ENCODE measurements at regions not wholly inside any gene's neighbourhood (a gene's known extent, or its start where the extent isn't known, plus 50 kb on each side); places are given as distances from the start of the nearest gene placed in this dataset.

DNA sequence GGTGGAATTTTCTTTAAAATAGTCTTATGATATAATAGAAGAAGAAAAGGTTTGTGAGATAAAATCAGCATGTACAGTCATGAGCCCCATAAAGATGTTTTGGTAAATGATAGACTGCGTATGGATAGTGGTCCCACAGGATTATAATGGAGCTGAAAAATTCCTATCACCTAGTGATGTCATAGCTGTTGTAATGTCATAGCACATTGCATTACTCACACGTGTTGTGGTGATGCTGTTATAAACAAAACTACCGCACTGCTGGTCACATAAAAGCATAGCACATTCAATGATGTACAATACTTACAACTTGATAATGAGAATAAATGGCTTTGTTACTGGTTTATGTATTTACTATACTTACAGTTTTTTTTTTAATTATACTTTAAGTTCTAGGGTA is 715.2 kb upstream of the HTR2C start:
- TF ChIP-seq CTCF (IDR thresholded peaks at IDR 0.05; ENCODE audit: poor library complexity, severe bottlenecking) (no peak), POLR2AphosphoS5 (IDR thresholded peaks at IDR 0.05) (no peak), EZH2 (IDR thresholded peaks at IDR 0.05; ENCODE audit: borderline replicate concordance, insufficient read depth, low read length, poor library complexity, severe bottlenecking) (no peak), MXI1 (conservative IDR thresholded peaks at IDR 0.05; ENCODE audit: poor library complexity, severe bottlenecking) (no peak), SMC3 (conservative IDR thresholded peaks at IDR 0.05; ENCODE audit: poor library complexity) (no peak), TAF1 (IDR thresholded peaks at IDR 0.05; ENCODE audit: low read depth) (no peak), RAD21 (conservative IDR thresholded peaks at IDR 0.05) (no peak)
- TF ChIP-seq, protein P1, sequence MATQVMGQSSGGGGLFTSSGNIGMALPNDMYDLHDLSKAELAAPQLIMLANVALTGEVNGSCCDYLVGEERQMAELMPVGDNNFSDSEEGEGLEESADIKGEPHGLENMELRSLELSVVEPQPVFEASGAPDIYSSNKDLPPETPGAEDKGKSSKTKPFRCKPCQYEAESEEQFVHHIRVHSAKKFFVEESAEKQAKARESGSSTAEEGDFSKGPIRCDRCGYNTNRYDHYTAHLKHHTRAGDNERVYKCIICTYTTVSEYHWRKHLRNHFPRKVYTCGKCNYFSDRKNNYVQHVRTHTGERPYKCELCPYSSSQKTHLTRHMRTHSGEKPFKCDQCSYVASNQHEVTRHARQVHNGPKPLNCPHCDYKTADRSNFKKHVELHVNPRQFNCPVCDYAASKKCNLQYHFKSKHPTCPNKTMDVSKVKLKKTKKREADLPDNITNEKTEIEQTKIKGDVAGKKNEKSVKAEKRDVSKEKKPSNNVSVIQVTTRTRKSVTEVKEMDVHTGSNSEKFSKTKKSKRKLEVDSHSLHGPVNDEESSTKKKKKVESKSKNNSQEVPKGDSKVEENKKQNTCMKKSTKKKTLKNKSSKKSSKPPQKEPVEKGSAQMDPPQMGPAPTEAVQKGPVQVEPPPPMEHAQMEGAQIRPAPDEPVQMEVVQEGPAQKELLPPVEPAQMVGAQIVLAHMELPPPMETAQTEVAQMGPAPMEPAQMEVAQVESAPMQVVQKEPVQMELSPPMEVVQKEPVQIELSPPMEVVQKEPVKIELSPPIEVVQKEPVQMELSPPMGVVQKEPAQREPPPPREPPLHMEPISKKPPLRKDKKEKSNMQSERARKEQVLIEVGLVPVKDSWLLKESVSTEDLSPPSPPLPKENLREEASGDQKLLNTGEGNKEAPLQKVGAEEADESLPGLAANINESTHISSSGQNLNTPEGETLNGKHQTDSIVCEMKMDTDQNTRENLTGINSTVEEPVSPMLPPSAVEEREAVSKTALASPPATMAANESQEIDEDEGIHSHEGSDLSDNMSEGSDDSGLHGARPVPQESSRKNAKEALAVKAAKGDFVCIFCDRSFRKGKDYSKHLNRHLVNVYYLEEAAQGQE (IDR thresholded peaks at IDR 0.05; ENCODE audit: borderline replicate concordance) = no peak
